ENCODE measurements at regions not wholly inside any gene's neighbourhood (a gene's known extent, or its start where the extent isn't known, plus 50 kb on each side); places are given as distances from the start of the nearest gene placed in this dataset.

- TF ChIP-seq CTCF (IDR thresholded peaks at IDR 0.05) = no peak
- TF ChIP-seq POLR2A (IDR thresholded peaks at IDR 0.05) = no peak
These were observed 310.9 kb downstream of the TDRD3 start for GRCh38 chr13:60707878-60708277.

Measured in body of pancreas (tissue), 4 donors.